ENCODE measurements at regions not wholly inside any gene's neighbourhood (a gene's known extent, or its start where the extent isn't known, plus 50 kb on each side); places are given as distances from the start of the nearest gene placed in this dataset.

GRCh38 chr14:38883127-38883526 is 219.9 kb downstream of the SEC23A start:
- no peak overlapping the region for H3K56ac ChIP-seq (replicated peaks; ENCODE audit: insufficient read length, low read depth, low read length)
- H4K5ac ChIP-seq (ENCODE audit: insufficient read length, low read depth, low read length), result no peak overlapping the region
- no peaks in the 10 kb centered on the region for H3K23me2 ChIP-seq (ENCODE audit: low read depth, low read length)
- no peak overlapping the region for H3K4me3 ChIP-seq (ENCODE audit: extremely low read depth in 1 of 4, insufficient read depth in 2 of 4, low read depth in 3 of 4, low read length in 4 of 4)
- H3K27ac ChIP-seq (ENCODE audit: low read depth, low read length), result no peak overlapping the region
- no peak overlapping the region for H2AFZ ChIP-seq (ENCODE audit: low read length)
- H3K4ac ChIP-seq (replicated peaks; ENCODE audit: insufficient read length, low read depth, low read length), result no peak overlapping the region
- no peak overlapping the region for H2BK120ac ChIP-seq (replicated peaks; ENCODE audit: low read depth, low read length)
- ChIA-PET CTCF (ENCODE audit: partially characterized antibody) (interaction anchor here (1.0 to 1.6 kb wide), 4 partner anchors 16 to 155 kb away, joined by 3 to 6 read pairs (median 4); no protein-coding TSS in a partner anchor), POLR2A (ENCODE audit: partially characterized antibody) (no interaction called here)
- H3K27me3 ChIP-seq (replicated peaks in 1 of 4; ENCODE audit: control insufficient read depth in 3 of 4, extremely low read depth in 1 of 4, insufficient read depth in 3 of 4, low read length in 3 of 4), result no peaks in the 10 kb centered on the region
- WGBS, 2 experiments (ENCODE audit: extremely low coverage in 1 of 2, insufficient coverage in 1 of 2, insufficient read length in 1 of 2, insufficient replicate concordance in 2 of 2, low coverage in 1 of 2, low lambda C conversion rate in 2 of 2, missing lambda C conversion rate in 1 of 2), result 90% methylated on average over 3 of the region's 3 CpGs; no CpG with 5 or more reads in 1 of the 2 experiments
- H3K4me2 ChIP-seq (ENCODE audit: insufficient read depth in 1 of 2, low read depth in 2 of 2, low read length in 2 of 2), result no peak overlapping the region
- no peak for FAIRE-seq
- H3K79me1 ChIP-seq (ENCODE audit: low read depth, low read length), result no peaks in the 10 kb centered on the region
- no peak for TF ChIP-seq SP2 (IDR thresholded peaks at IDR 0.05; ENCODE audit: low read length)
- no peak for TF ChIP-seq RFX5 (IDR thresholded peaks at IDR 0.05; ENCODE audit: borderline replicate concordance, low read depth, low read length)
- TF ChIP-seq RAD21 (IDR thresholded peaks at IDR 0.05 in 1 of 2, conservative IDR thresholded peaks at IDR 0.05 in 1 of 2; ENCODE audit: low read depth in 2 of 2, low read length in 2 of 2), result no peak
- TF ChIP-seq ZNF274 (IDR thresholded peaks at IDR 0.05; ENCODE audit: borderline replicate concordance, extremely low read depth, low read length), result no peak
- no peak for TF ChIP-seq TBP (IDR thresholded peaks at IDR 0.05; ENCODE audit: low read depth, low read length)
- no peak for TF ChIP-seq TAF1 (IDR thresholded peaks at IDR 0.05; ENCODE audit: low read depth, low read length)
- no peak for TF ChIP-seq SIRT6 (IDR thresholded peaks at IDR 0.05; ENCODE audit: low read length)
- TF ChIP-seq TAF7 (optimal IDR thresholded peaks at IDR 0.05; ENCODE audit: borderline replicate concordance, low read depth, low read length), result no peak
- TF ChIP-seq PHF8 (conservative IDR thresholded peaks at IDR 0.05; ENCODE audit: low read depth, low read length), result no peak
- TF ChIP-seq CBX8 (IDR thresholded peaks at IDR 0.05; ENCODE audit: borderline replicate concordance, low read depth, low read length), result no peak
- no peaks in the 10 kb centered on the region for H3K9me3 ChIP-seq (ENCODE audit: insufficient read depth in 2 of 2, low read depth in 1 of 2, low read length in 1 of 2)
- H3K14ac ChIP-seq (ENCODE audit: insufficient read length), result no peak overlapping the region
- H2BK12ac ChIP-seq (ENCODE audit: low read depth, low read length), result no peak overlapping the region
- H4K91ac ChIP-seq (replicated peaks; ENCODE audit: insufficient read length, low read length), result no peak overlapping the region
- H3K79me2 ChIP-seq (ENCODE audit: control insufficient read depth in 1 of 2, insufficient read depth in 2 of 2, low read length in 2 of 2), result no peaks in the 10 kb centered on the region
- H3K23ac ChIP-seq (ENCODE audit: insufficient read length), result no peak overlapping the region
- H2BK15ac ChIP-seq (ENCODE audit: low read length), result no peak overlapping the region
- no peak overlapping the region for H4K8ac ChIP-seq (ENCODE audit: extremely low read depth, insufficient read depth, low read length)
- DNase-seq (ENCODE audit: low read depth in 1 of 2, low spot score in 2 of 2), result no peak
- H4K20me1 ChIP-seq (replicated peaks in 1 of 2; ENCODE audit: control insufficient read depth in 1 of 2, insufficient read depth in 2 of 2, low read length in 2 of 2), result no peaks in the 10 kb centered on the region
- no peak overlapping the region for H2BK20ac ChIP-seq (ENCODE audit: low read length)
- H3K36me3 ChIP-seq (ENCODE audit: control insufficient read depth in 2 of 4, insufficient read depth in 4 of 4, low read length in 3 of 4), result no peaks in the 10 kb centered on the region
- no peak overlapping the region for H3K18ac ChIP-seq (ENCODE audit: extremely low read depth, low read length)
- no peak overlapping the region for H2BK5ac ChIP-seq (ENCODE audit: low read depth, low read length)
- no peak overlapping the region for H3K9ac ChIP-seq (replicated peaks in 1 of 4; ENCODE audit: extremely low read depth in 1 of 4, low read depth in 3 of 4, low read length in 3 of 4)
- H2AK5ac ChIP-seq (ENCODE audit: low read depth, low read length), result no peak overlapping the region
- H3K4me1 ChIP-seq (replicated peaks in 1 of 4; ENCODE audit: control insufficient read depth in 3 of 4, insufficient read depth in 4 of 4, low read length in 3 of 4), result no peaks in the 10 kb centered on the region

Measured in H1 (cell line).